AG10803 (cell line): ENCODE measurements at regions not wholly inside any gene's neighbourhood (a gene's known extent, or its start where the extent isn't known, plus 50 kb on each side); places are given as distances from the start of the nearest gene placed in this dataset.

Experiments
- DNase-seq: peaks from one replicate; pipeline ENCODE4 v3.0.0; 2010; ENCODE audit warnings: low read depth
- H3K4me3 ChIP-seq: 2 replicates; pipeline ENCODE4 v1.5.1; 2011; ENCODE audit warnings: mild to moderate bottlenecking, low read length, control low read depth
- CTCF ChIP-seq: conservative IDR thresholded peaks from 2 replicates; pipeline ENCODE4 v1.5.1; 2011; ENCODE audit warnings: mild to moderate bottlenecking, low read length, control low read depth, inconsistent platforms

GRCh38 chr1:115408533-115408932, 70.5 kb upstream of the NGF start:
- TF ChIP-seq CTCF = no peak
- DNase-seq = no peak
- no peak overlapping the region for H3K4me3 ChIP-seq

- no peak for TF ChIP-seq CTCF
- DNase-seq = no peak
- H3K4me3 ChIP-seq = no peak overlapping the region
Observed at GRCh38 chr1:115404911-115405310, 66.9 kb upstream of the NGF start.

- TF ChIP-seq CTCF = no peak
- H3K4me3 ChIP-seq = no peak overlapping the region
- no peak for DNase-seq
Observed at GRCh38 chr1:115402753-115403184, 64.7 kb upstream of the NGF start.

- H3K4me3 ChIP-seq = no peak overlapping the region
- no peak for DNase-seq
- no peak for TF ChIP-seq CTCF
Observed at GRCh38 chr1:115401676-115402075, 63.6 kb upstream of the NGF start.

- no peak for DNase-seq
- TF ChIP-seq CTCF = no peak
- H3K4me3 ChIP-seq = no peak overlapping the region
Observed at GRCh38 chr1:115400891-115401290, 62.8 kb upstream of the NGF start.

- DNase-seq = no peak
- H3K4me3 ChIP-seq = no peak overlapping the region
- TF ChIP-seq CTCF = no peak
Observed at GRCh38 chr1:115400426-115400825, 62.4 kb upstream of the NGF start.

- no peak for DNase-seq
- TF ChIP-seq CTCF = no peak
- H3K4me3 ChIP-seq = no peak overlapping the region
Observed at GRCh38 chr1:115398745-115399144, 60.7 kb upstream of the NGF start.
